GM12878 (cell line): ENCODE measurements at regions not wholly inside any gene's neighbourhood (a gene's known extent, or its start where the extent isn't known, plus 50 kb on each side); places are given as distances from the start of the nearest gene placed in this dataset.
A peak's percentile ranks its signal among the peaks of the same experiment; 100 is the strongest.

ENCODE experiments used
- IRF4 ChIP-seq: IDR thresholded peaks from 2 replicates; pipeline ENCODE4 v1.6.1; 2011; ENCODE audit warnings: low read depth, low read length
- NFYB ChIP-seq: IDR thresholded peaks from 2 replicates; pipeline ENCODE4 v1.6.1; 2011; ENCODE audit warnings: low read depth, mild to moderate bottlenecking, low read length, improper control_type of control experiment, moderate library complexity; ENCODE audit not compliant: insufficient read depth
- RAD51 ChIP-seq: fragments of 450-650 bp; IDR thresholded peaks from 2 replicates; pipeline ENCODE4 v1.6.1; 2016; ENCODE audit warnings: moderate library complexity, mild to moderate bottlenecking, inconsistent platforms
- SMAD1 ChIP-seq: fragments of 450-650 bp; IDR thresholded peaks from 2 replicates; pipeline ENCODE4 v1.6.1; 2018; ENCODE audit warnings: mild to moderate bottlenecking, low read depth; ENCODE audit not compliant: partially characterized antibody
- SMARCA5 ChIP-seq: fragments of 450-650 bp; IDR thresholded peaks from 2 replicates; pipeline ENCODE4 v1.6.1; 2017; ENCODE audit warnings: mild to moderate bottlenecking
- USF1 ChIP-seq: IDR thresholded peaks from 2 replicates; pipeline ENCODE4 v1.6.1; 2011; ENCODE audit warnings: borderline replicate concordance, low read depth, mild to moderate bottlenecking, moderate library complexity, mixed read lengths, low read length; ENCODE audit not compliant: insufficient read depth; ENCODE audit errors: extremely low read length
- YY1 ChIP-seq: IDR thresholded peaks from 2 replicates; pipeline ENCODE4 v1.6.1; 2011; ENCODE audit warnings: low read depth, mild to moderate bottlenecking, low read length
- TF ChIP-seq, protein P1 (sequence below): fragments of 450-650 bp; IDR thresholded peaks from 2 replicates; pipeline ENCODE4 v1.6.1; 2017; ENCODE audit warnings: low read depth, mild to moderate bottlenecking, moderate library complexity
- TF ChIP-seq, protein P2 (sequence below), 3 experiments: IDR thresholded peaks in 2 of 3; conservative IDR thresholded peaks in 1 of 3; 2 replicates each; pipeline ENCODE4 v1.5.1; 2011; ENCODE audit warnings: low read depth in 3 of 3, low read length in 3 of 3, mild to moderate bottlenecking in 3 of 3, control low read depth in 2 of 3, moderate library complexity in 2 of 3, inconsistent platforms in 1 of 3, mixed read lengths in 1 of 3; ENCODE audit not compliant: control insufficient read depth in 2 of 3, insufficient read depth in 1 of 3; ENCODE audit errors: extremely low read depth in 1 of 3
- TF ChIP-seq, protein P3 (sequence below): IDR thresholded peaks from 2 replicates; pipeline ENCODE4 v1.6.1; 2011; ENCODE audit warnings: low read depth, low read length, improper control_type of control experiment, borderline replicate concordance

DNA sequence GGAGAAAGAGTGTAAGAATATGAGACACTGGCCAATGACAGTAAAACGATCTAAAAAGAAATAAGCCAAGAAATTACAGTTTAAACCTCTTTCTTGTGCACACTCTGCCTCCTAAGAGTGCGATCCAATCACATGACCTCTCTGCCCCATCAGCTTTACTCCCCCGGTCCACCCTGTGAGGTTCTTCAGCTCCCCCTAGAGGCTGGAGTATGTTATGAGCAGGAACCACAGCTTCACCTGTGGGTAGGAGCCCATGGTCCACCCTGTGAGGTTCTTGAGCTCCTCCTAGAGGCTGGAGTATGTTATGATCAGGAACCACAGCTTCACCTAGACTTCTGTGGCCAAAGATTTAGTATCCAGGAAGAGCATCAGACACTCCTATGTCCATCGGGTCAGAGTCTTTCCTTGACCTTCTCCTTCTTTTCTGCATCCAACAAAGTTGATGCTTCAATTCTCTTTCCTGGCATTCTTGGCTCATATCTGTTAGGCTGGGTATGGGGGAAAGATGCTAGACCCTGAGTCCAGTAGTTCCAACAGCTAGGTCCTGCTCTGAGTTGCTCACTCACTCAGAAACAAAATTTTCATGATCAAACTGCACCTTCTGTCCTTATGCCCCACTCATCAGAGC is 164.0 kb downstream of the MINAR1 start (continued):
- TF ChIP-seq RAD51: peak; percentile 88
- peak; percentile 67; the same call in 1 of the 2 replicates for TF ChIP-seq YY1
- TF ChIP-seq NFYB: 0 out of 2 replicates have a peak, but pooled peaks have one; percentile 19
- TF ChIP-seq, protein P1, sequence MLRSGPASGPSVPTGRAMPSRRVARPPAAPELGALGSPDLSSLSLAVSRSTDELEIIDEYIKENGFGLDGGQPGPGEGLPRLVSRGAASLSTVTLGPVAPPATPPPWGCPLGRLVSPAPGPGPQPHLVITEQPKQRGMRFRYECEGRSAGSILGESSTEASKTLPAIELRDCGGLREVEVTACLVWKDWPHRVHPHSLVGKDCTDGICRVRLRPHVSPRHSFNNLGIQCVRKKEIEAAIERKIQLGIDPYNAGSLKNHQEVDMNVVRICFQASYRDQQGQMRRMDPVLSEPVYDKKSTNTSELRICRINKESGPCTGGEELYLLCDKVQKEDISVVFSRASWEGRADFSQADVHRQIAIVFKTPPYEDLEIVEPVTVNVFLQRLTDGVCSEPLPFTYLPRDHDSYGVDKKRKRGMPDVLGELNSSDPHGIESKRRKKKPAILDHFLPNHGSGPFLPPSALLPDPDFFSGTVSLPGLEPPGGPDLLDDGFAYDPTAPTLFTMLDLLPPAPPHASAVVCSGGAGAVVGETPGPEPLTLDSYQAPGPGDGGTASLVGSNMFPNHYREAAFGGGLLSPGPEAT: no peak
- peak; percentile 63; the same call in 1 of the 2 replicates for TF ChIP-seq IRF4
- no peak for TF ChIP-seq SMAD1
- TF ChIP-seq, protein P2, sequence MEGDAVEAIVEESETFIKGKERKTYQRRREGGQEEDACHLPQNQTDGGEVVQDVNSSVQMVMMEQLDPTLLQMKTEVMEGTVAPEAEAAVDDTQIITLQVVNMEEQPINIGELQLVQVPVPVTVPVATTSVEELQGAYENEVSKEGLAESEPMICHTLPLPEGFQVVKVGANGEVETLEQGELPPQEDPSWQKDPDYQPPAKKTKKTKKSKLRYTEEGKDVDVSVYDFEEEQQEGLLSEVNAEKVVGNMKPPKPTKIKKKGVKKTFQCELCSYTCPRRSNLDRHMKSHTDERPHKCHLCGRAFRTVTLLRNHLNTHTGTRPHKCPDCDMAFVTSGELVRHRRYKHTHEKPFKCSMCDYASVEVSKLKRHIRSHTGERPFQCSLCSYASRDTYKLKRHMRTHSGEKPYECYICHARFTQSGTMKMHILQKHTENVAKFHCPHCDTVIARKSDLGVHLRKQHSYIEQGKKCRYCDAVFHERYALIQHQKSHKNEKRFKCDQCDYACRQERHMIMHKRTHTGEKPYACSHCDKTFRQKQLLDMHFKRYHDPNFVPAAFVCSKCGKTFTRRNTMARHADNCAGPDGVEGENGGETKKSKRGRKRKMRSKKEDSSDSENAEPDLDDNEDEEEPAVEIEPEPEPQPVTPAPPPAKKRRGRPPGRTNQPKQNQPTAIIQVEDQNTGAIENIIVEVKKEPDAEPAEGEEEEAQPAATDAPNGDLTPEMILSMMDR (IDR thresholded peaks at IDR 0.05 in 2 of 3, conservative IDR thresholded peaks at IDR 0.05 in 1 of 3; ENCODE audit: control insufficient read depth in 2 of 3, extremely low read depth in 1 of 3, insufficient read depth in 1 of 3, low read depth in 3 of 3, low read length in 3 of 3): peak; percentile 97 to 100 (median 99); a peak in 5 of 6 replicates
- TF ChIP-seq SMARCA5: peak; percentile 82
- peak; percentile 69 for TF ChIP-seq USF1
- TF ChIP-seq, protein P3, sequence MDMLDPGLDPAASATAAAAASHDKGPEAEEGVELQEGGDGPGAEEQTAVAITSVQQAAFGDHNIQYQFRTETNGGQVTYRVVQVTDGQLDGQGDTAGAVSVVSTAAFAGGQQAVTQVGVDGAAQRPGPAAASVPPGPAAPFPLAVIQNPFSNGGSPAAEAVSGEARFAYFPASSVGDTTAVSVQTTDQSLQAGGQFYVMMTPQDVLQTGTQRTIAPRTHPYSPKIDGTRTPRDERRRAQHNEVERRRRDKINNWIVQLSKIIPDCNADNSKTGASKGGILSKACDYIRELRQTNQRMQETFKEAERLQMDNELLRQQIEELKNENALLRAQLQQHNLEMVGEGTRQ: peak; percentile 42; the same call in 1 of the 2 replicates
- TF ChIP-seq, all 136 proteins: peak for 16
